ENCODE measurements at regions not wholly inside any gene's neighbourhood (a gene's known extent, or its start where the extent isn't known, plus 50 kb on each side); places are given as distances from the start of the nearest gene placed in this dataset.

DNA sequence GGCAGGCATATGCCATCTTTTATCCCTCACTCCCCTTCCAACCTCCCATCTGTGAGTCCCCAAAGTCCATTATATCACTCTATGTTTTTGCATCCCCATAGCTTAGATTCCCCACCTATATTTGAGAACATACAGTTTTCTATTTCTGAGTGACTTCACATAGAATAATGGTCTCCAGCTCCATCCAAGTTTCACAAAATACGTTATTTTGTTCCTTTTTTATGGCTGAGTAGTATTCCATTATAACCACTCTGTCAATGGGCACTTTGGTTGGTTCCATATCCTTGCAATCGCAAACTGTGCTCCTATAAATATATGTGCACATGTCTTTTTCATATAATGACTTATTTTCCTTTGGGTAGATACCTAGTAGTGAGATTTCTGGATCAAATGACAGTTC lies 178.6 kb downstream of the GAS1 start:
- H3K4me2 ChIP-seq, result no peak overlapping the region
- H3K9ac ChIP-seq, result no peak overlapping the region
- DNase-seq, result no peak
- no peaks in the 10 kb centered on the region for H3K4me1 ChIP-seq (ENCODE audit: control insufficient read depth in 1 of 2, insufficient read depth in 2 of 2, low read depth in 1 of 2, low read length in 1 of 2)
- no peak overlapping the region for H3K4me3 ChIP-seq (ENCODE audit: low read depth in 2 of 2, low read length in 1 of 2)
- no peaks in the 10 kb centered on the region for H3K79me2 ChIP-seq (ENCODE audit: insufficient read depth)
- no peaks in the 10 kb centered on the region for H4K20me1 ChIP-seq (ENCODE audit: insufficient read depth)
- TF ChIP-seq GATA2 (CRISPR knock-in tag; IDR thresholded peaks at IDR 0.05) (no peak), MXI1 (IDR thresholded peaks at IDR 0.05; ENCODE audit: low read depth, low read length) (no peak), TAF1 (IDR thresholded peaks at IDR 0.05; ENCODE audit: borderline replicate concordance, low read depth, low read length) (no peak), FOXM1 (IDR thresholded peaks at IDR 0.05; ENCODE audit: low read depth) (no peak), ELF1 (IDR thresholded peaks at IDR 0.05) (no peak), FOSL2 (IDR thresholded peaks at IDR 0.05; ENCODE audit: borderline replicate concordance, low read depth) (no peak), RFX5 (IDR thresholded peaks at IDR 0.05; ENCODE audit: low read length) (no peak), FOXJ3 (CRISPR knock-in tag; IDR thresholded peaks at IDR 0.05) (no peak), POLR2AphosphoS5 (IDR thresholded peaks at IDR 0.05; ENCODE audit: low read depth, low read length) (no peak), TCF12 (IDR thresholded peaks at IDR 0.05) (no peak), YY1 (IDR thresholded peaks at IDR 0.05; ENCODE audit: low read depth) (no peak), RCOR1 (IDR thresholded peaks at IDR 0.05; ENCODE audit: low read length) (no peak), SMC3 (IDR thresholded peaks at IDR 0.05; ENCODE audit: low read depth, low read length) (no peak), NRF1 (IDR thresholded peaks at IDR 0.05; ENCODE audit: low read depth, low read length) (no peak), RXRA (IDR thresholded peaks at IDR 0.05; ENCODE audit: borderline replicate concordance, low read depth) (no peak)
- TF ChIP-seq, protein P1, sequence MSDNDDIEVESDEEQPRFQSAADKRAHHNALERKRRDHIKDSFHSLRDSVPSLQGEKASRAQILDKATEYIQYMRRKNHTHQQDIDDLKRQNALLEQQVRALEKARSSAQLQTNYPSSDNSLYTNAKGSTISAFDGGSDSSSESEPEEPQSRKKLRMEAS (IDR thresholded peaks at IDR 0.05; ENCODE audit: low read depth), result no peak
- TF ChIP-seq, protein P2, sequence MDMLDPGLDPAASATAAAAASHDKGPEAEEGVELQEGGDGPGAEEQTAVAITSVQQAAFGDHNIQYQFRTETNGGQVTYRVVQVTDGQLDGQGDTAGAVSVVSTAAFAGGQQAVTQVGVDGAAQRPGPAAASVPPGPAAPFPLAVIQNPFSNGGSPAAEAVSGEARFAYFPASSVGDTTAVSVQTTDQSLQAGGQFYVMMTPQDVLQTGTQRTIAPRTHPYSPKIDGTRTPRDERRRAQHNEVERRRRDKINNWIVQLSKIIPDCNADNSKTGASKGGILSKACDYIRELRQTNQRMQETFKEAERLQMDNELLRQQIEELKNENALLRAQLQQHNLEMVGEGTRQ (IDR thresholded peaks at IDR 0.05; ENCODE audit: borderline replicate concordance, low read depth, low read length), result no peak
- TF ChIP-seq, protein P3, sequence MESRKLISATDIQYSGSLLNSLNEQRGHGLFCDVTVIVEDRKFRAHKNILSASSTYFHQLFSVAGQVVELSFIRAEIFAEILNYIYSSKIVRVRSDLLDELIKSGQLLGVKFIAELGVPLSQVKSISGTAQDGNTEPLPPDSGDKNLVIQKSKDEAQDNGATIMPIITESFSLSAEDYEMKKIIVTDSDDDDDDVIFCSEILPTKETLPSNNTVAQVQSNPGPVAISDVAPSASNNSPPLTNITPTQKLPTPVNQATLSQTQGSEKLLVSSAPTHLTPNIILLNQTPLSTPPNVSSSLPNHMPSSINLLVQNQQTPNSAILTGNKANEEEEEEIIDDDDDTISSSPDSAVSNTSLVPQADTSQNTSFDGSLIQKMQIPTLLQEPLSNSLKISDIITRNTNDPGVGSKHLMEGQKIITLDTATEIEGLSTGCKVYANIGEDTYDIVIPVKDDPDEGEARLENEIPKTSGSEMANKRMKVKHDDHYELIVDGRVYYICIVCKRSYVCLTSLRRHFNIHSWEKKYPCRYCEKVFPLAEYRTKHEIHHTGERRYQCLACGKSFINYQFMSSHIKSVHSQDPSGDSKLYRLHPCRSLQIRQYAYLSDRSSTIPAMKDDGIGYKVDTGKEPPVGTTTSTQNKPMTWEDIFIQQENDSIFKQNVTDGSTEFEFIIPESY (IDR thresholded peaks at IDR 0.05; ENCODE audit: borderline replicate concordance, low read depth), result no peak
- TF ChIP-seq, protein P4, sequence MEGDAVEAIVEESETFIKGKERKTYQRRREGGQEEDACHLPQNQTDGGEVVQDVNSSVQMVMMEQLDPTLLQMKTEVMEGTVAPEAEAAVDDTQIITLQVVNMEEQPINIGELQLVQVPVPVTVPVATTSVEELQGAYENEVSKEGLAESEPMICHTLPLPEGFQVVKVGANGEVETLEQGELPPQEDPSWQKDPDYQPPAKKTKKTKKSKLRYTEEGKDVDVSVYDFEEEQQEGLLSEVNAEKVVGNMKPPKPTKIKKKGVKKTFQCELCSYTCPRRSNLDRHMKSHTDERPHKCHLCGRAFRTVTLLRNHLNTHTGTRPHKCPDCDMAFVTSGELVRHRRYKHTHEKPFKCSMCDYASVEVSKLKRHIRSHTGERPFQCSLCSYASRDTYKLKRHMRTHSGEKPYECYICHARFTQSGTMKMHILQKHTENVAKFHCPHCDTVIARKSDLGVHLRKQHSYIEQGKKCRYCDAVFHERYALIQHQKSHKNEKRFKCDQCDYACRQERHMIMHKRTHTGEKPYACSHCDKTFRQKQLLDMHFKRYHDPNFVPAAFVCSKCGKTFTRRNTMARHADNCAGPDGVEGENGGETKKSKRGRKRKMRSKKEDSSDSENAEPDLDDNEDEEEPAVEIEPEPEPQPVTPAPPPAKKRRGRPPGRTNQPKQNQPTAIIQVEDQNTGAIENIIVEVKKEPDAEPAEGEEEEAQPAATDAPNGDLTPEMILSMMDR (IDR thresholded peaks at IDR 0.05), result no peak
- TF ChIP-seq, protein P5, sequence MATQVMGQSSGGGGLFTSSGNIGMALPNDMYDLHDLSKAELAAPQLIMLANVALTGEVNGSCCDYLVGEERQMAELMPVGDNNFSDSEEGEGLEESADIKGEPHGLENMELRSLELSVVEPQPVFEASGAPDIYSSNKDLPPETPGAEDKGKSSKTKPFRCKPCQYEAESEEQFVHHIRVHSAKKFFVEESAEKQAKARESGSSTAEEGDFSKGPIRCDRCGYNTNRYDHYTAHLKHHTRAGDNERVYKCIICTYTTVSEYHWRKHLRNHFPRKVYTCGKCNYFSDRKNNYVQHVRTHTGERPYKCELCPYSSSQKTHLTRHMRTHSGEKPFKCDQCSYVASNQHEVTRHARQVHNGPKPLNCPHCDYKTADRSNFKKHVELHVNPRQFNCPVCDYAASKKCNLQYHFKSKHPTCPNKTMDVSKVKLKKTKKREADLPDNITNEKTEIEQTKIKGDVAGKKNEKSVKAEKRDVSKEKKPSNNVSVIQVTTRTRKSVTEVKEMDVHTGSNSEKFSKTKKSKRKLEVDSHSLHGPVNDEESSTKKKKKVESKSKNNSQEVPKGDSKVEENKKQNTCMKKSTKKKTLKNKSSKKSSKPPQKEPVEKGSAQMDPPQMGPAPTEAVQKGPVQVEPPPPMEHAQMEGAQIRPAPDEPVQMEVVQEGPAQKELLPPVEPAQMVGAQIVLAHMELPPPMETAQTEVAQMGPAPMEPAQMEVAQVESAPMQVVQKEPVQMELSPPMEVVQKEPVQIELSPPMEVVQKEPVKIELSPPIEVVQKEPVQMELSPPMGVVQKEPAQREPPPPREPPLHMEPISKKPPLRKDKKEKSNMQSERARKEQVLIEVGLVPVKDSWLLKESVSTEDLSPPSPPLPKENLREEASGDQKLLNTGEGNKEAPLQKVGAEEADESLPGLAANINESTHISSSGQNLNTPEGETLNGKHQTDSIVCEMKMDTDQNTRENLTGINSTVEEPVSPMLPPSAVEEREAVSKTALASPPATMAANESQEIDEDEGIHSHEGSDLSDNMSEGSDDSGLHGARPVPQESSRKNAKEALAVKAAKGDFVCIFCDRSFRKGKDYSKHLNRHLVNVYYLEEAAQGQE (IDR thresholded peaks at IDR 0.05; ENCODE audit: low read depth, low read length), result no peak
- no peaks in the 10 kb centered on the region for H3F3A ChIP-seq (replicated peaks; ENCODE audit: insufficient read depth)
- H3K9me3 ChIP-seq, result no peaks in the 10 kb centered on the region
- H3K9me2 ChIP-seq, result no peaks in the 10 kb centered on the region
- no peaks in the 10 kb centered on the region for H3K36me3 ChIP-seq (replicated peaks in 1 of 2; ENCODE audit: control insufficient read depth in 1 of 2, insufficient read depth in 2 of 2, low read length in 1 of 2)
- no peaks in the 10 kb centered on the region for H3K27me3 ChIP-seq (ENCODE audit: insufficient read depth)
- ChIA-PET POLR2A (no interaction called here), CTCF (no interaction called here)
- H2AFZ ChIP-seq (ENCODE audit: low read depth), result no peak overlapping the region
- no peak overlapping the region for H3K27ac ChIP-seq (ENCODE audit: low read depth in 2 of 2, low read length in 1 of 2)
- 47% methylated on average over 2 of the region's 2 CpGs for WGBS (ENCODE audit: low lambda C conversion rate)

Data from SK-N-SH (cell line).